NOMO-1 (cell line): ENCODE measurements at regions not wholly inside any gene's neighbourhood (a gene's known extent, or its start where the extent isn't known, plus 50 kb on each side); places are given as distances from the start of the nearest gene placed in this dataset.
"Not testable (repeated sequence)": the region's sequence is repeated elsewhere in the genome, so short reads cannot be mapped to it uniquely, and the experiment has no call there.

ENCODE experiments used
- DNase-seq, 2 experiments: peaks; one replicate each; lab custom pipeline; 2025; ENCODE audit not compliant: unreplicated experiment in 2 of 2; lab: John Stamatoyannopoulos, UW

DNA sequence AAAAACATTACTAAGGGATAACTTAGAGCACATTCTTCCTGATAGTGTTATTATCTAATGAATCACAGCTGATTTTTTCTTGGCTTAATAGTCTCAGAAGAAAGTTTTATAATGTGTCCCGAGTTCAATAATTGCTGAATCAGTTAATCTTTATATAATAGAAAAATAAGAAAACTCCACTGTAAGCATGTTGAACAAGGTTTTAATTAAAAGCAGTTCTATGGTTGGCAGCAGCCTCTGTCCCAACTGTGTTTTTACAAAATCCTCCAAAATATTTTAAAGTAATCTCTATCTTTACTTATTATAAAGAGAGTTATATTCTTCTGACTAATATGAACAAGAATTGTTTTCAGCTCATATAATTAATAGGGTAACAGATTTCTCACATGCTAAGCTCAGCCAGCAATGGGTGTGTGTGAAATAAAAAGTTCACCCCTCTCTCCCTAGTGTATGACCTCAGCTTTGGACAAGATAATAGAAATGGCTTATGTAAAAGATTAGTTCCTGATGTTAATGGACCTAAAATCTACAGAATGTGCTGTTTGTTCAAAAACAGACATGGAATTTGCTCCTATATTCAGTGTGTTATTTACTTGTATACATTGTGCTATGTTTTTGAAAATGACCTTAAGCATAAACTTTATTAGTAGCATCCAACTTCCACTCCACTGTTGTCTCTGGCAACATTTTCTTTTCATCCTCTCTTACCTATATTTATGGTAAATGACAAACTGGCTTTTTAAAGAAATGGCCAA is 67.1 kb upstream of the DCN start:
- no peak for DNase-seq

DNA sequence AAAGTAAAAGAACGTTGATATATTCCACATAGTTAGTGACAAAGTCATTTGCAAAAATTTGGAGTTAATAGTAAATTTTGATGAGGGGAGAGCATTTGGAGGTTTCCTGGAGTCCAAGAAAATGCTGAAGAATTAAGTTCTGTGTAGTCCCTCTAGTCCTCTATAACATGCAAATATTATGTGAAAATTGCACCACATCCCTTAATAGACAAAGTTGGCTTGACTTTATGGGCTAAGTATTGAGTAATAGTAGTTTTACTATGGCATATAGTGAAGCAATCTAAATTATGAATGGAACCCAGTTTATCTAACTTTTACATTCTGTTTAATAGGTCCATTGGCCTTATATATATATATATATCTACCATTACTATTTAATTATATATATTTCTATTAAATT is 66.4 kb upstream of the DCN start:
- peak; percentile 12 to 36 for DNase-seq

DNA sequence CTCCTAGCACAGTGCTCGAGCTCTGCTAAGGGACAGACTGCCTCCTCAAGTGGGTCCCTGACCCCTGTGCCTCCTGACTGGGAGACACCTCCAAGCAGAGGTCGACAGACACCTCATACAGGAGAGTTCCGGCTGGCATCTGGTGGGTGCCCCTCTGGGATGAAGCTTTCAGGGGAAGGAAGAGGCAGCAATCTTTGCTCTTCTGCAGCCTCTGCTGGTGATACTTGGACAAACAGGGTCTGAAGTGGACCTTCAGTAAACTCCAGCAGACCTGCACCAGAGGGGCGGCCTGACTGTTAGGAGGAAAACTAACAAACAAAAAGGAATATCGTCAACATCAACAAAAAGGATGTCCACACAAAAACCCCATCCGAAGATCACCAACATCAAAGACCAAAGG is 60.6 kb upstream of the DCN start:
- not testable (repeated sequence) for DNase-seq

DNA sequence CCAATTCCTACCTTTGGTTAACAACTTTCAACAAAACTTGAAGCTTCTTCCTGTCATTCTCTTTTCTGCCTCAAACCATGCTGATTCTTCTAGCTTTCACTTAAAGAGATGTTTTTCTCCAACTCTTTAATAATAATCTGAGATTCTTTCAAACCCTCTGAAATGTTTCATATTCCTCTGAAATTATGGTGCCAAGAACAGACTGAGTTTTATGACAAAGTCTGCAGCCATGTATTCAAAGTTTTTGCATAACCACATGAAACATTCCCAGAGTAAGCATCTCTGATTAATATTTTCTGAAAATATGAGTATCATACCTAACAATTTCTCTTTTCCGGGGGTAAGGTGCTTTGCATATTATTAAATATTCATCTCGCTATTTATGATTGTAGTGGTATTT is 59.1 kb upstream of the DCN start:
- DNase-seq = no peak

DNA sequence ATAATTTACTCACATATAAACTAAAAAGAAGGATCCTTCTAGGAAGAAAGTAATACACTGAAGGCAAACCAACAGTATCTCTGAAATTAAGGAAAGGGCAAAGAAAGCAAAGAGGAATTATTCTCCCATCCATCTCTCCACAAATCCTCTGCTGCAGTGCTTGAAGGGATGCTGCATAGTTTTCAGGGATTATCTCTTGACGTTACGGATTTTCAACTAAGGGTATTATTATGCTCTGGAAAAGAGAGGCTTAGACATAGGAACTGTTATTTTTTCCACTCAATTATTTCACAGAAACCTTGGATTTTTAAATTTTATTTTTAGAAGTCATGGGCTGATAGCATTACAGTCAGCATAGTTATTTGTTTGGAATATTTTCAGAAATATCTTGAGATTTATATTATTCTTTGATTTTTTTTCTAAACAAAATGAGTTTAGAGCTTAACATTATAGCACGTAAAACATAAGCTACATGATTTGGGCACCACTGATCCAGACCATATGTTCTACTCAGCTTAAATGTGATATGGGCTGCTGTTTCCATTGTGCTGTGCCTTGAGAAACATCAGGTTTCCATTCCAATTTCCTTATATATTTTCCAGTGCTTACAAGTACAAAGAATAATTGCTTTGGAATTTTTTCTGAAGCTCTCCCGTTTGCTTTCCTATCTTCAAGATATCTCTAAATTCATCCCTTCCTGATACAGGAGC is 57.9 kb upstream of the DCN start:
- DNase-seq = no peak

DNA sequence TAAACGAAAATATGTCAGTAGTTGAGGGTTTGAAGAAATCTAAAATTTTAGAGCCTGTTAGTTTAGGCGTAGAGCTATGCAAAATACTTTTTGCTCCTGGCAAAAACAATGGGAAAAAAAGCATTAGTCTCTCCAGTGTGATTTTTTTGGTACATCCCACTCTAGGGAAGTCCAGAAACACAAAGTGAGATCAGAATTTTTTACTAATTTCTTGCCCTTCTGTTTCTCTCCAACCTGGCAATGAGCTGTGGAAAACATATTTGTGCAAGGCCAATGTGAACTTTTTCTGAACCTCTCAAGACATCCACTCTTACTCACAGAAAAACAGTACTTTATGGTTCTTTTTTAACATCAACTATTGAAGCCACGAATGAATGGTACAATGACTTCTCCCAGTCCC is 56.9 kb upstream of the DCN start:
- DNase-seq = no peak
